Gastrocnemius medialis (tissue), 4 donors: ENCODE measurements at regions not wholly inside any gene's neighbourhood (a gene's known extent, or its start where the extent isn't known, plus 50 kb on each side); places are given as distances from the start of the nearest gene placed in this dataset.

Experiments
- POLR2A ChIP-seq, 2 donors: fragments of 450-650 bp; IDR thresholded peaks; one replicate each; pipeline ENCODE4 v1.6.1; 2017; ENCODE audit warnings: antibody characterized with exemption in 2 of 2, mild to moderate bottlenecking in 2 of 2, moderate library complexity in 2 of 2
- TF ChIP-seq, protein P1 (sequence below), 5 experiments: fragments of 450-650 bp in 3 of 5; fragments of 200-600 bp in 2 of 5; sonication (generic) in 2 of 5; IDR thresholded peaks in 4 of 5; conservative IDR thresholded peaks in 1 of 5; 1 replicate in 4 of 5; 2 replicates in 1 of 5; pipeline ENCODE4 v1.5.1; 2016 to 2019; ENCODE audit warnings: antibody characterized with exemption in 5 of 5, mild to moderate bottlenecking in 3 of 5, moderate library complexity in 3 of 5

DNA sequence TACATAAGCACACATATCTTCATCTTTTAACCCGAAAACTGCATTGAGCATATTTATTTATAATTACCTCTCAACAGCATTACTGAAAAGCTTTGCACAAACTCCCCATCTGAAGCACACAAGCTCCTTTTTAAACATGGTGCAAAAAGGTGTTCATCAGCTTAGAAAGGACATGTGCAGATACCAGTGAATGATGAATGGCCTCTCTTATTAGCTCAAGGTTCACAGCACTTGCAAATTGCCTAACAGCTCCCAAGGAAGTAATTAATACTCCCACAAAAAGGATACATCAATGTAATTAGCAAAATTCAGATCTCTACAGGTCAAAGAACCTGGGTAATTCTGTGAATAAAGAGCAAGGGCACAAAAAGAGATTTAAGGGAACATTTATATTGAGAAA is 422.0 kb downstream of the HINT1 start:
- TF ChIP-seq, protein P1, sequence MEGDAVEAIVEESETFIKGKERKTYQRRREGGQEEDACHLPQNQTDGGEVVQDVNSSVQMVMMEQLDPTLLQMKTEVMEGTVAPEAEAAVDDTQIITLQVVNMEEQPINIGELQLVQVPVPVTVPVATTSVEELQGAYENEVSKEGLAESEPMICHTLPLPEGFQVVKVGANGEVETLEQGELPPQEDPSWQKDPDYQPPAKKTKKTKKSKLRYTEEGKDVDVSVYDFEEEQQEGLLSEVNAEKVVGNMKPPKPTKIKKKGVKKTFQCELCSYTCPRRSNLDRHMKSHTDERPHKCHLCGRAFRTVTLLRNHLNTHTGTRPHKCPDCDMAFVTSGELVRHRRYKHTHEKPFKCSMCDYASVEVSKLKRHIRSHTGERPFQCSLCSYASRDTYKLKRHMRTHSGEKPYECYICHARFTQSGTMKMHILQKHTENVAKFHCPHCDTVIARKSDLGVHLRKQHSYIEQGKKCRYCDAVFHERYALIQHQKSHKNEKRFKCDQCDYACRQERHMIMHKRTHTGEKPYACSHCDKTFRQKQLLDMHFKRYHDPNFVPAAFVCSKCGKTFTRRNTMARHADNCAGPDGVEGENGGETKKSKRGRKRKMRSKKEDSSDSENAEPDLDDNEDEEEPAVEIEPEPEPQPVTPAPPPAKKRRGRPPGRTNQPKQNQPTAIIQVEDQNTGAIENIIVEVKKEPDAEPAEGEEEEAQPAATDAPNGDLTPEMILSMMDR (IDR thresholded peaks at IDR 0.05 in 4 of 5, conservative IDR thresholded peaks at IDR 0.05 in 1 of 5) = no peak
- TF ChIP-seq POLR2A (IDR thresholded peaks at IDR 0.05) = no peak
